Aorta (tissue), 5 donors: ENCODE measurements at regions not wholly inside any gene's neighbourhood (a gene's known extent, or its start where the extent isn't known, plus 50 kb on each side); places are given as distances from the start of the nearest gene placed in this dataset.
"Not testable (repeated sequence)": the region's sequence is repeated elsewhere in the genome, so short reads cannot be mapped to it uniquely, and the experiment has no call there.

ENCODE experiments used
- ATAC-seq: fragments of 200-7000 bp; cut with Tn5 transposase; one replicate; pipeline ENCODE4 v1.9.1; 2022; ENCODE audit warnings: moderate library complexity; ENCODE audit not compliant: low FRiP score
- DNase-seq, 2 donors: peaks; one replicate each; pipeline ENCODE4 v3.0.0-alpha.2; 2020
- H3K27ac ChIP-seq, 2 donors: one replicate each; pipeline ENCODE4 v1.5.1; 2013; ENCODE audit warnings: low read length in 2 of 2, mild to moderate bottlenecking in 2 of 2, moderate library complexity in 2 of 2, control low read depth in 1 of 2, inconsistent platforms in 1 of 2, low read depth in 1 of 2
- H3K27me3 ChIP-seq, 2 donors: one replicate each; pipeline ENCODE4 v1.6.1; 2013; ENCODE audit warnings: control low read depth in 1 of 2, low read length in 1 of 2, mild to moderate bottlenecking in 1 of 2, moderate library complexity in 1 of 2; ENCODE audit not compliant: insufficient read depth in 2 of 2, control insufficient read depth in 1 of 2
- H3K36me3 ChIP-seq, 2 donors: one replicate each; pipeline ENCODE4 v1.6.1; 2013; ENCODE audit warnings: control low read depth in 1 of 2, low read length in 1 of 2, mild to moderate bottlenecking in 1 of 2; ENCODE audit not compliant: insufficient read depth in 2 of 2, control insufficient read depth in 1 of 2
- H3K4me1 ChIP-seq, 2 donors: one replicate each; pipeline ENCODE4 v1.6.1; 2013; ENCODE audit warnings: low read length in 2 of 2, control low read depth in 1 of 2, mild to moderate bottlenecking in 1 of 2, moderate library complexity in 1 of 2; ENCODE audit not compliant: insufficient read depth in 2 of 2, control insufficient read depth in 1 of 2
- H3K4me3 ChIP-seq, 2 donors: one replicate each; pipeline ENCODE4 v1.5.1; 2013; ENCODE audit warnings: low read length in 2 of 2, control low read depth in 1 of 2, mild to moderate bottlenecking in 1 of 2
- H3K9me3 ChIP-seq: one replicate; pipeline ENCODE4 v1.6.1; 2013; ENCODE audit warnings: mild to moderate bottlenecking, low read length; ENCODE audit not compliant: control insufficient read depth
- WGBS, 2 donors: extraction: QIAGEN DNeasy Blood & Tissue Kit; methylation state at CpG; one replicate each; pipeline ENCODE4 v1.1.7; 2013; 5-methylcytosine and 5-hydroxymethylcytosine counted together
- intact Hi-C, 2 donors: fragments of 100-400 bp; cut with DNase I; formaldehyde crosslinking; loops; one replicate each; pipeline versions ENCODE4 v1.14.2 to v1.15.0; 2022
- donor health status: healthy with polysubstance abuse.
- donor health status: Bipolar disorder and iron deficiency.
- donor health status: DM: no; HTN: no; CAD: no.
- donor health status: DM: no; HTN: no; CAD: no.
- donor health status: DM: yes; HTN: yes; CAD: no.

DNA sequence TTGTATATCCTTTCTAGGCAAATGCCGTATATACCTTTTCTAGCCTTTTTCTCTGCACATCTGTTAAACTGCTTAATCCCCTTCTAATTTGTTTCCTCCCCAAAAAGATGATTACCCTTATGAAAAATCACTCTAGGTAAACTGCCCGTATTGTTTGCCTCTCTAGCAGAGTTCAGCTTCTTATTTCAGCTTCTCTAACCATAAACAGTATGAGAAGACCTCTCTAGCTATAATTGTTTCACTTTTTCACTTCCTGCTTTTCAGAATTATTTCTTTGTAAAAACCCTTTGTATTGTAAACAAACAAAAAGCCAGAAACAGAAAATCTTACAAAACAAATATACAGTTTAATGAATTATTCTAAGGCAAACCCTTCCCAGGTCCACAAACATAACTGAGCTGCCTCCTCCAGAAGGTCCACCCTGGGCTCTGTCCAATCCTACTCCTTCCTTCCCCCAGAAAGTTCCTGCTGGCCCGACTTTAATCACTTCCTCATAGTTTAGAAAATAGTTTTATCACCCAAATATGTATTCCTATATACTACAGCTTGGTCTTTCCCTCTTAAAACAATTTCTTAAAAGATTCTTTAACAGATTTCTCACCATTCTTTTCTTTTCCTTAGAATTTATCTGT is 158.1 kb downstream of the FGF1 start:
- Histone ChIP-seq H3K27me3 (no peaks in the 10 kb centered on the region), H3K4me1 (peaks cover 0 to 2% of the 10 kb centered on the region in 2 donors), H3K36me3 (no peaks in the 10 kb centered on the region), H3K9me3 (no peaks in the 10 kb centered on the region), H3K4me3 (no peak overlapping the region), H3K27ac (no peak overlapping the region)
- DNase-seq = no peak
- WGBS, 2 donors = 69 to 70% methylated on average over 3 of the region's 3 CpGs
- ATAC-seq = no peak
- intact Hi-C loops = loop anchor here in 1 of 2 donors (10.0 kb wide), 1 partner anchor 63 kb away; no protein-coding TSS in a partner anchor

- peaks cover 0 to 2% of the 10 kb centered on the region in 2 donors for H3K4me1 ChIP-seq
- no peak for ATAC-seq
- H3K9me3 ChIP-seq = no peaks in the 10 kb centered on the region
- 89 to 96% methylated on average over 1 of the region's 1 CpG for WGBS, 2 donors
- no peaks in the 10 kb centered on the region for H3K27me3 ChIP-seq
- H3K27ac ChIP-seq = no peak overlapping the region
- no peaks in the 10 kb centered on the region for H3K36me3 ChIP-seq
- DNase-seq = no peak
- H3K4me3 ChIP-seq = no peak overlapping the region
- intact Hi-C loops = loop anchor here in 1 of 2 donors (10.0 kb wide), 1 partner anchor 62 kb away; no protein-coding TSS in a partner anchor
These were observed 158.7 kb downstream of the FGF1 start for GRCh38 chr5:142527234-142527633.

DNA sequence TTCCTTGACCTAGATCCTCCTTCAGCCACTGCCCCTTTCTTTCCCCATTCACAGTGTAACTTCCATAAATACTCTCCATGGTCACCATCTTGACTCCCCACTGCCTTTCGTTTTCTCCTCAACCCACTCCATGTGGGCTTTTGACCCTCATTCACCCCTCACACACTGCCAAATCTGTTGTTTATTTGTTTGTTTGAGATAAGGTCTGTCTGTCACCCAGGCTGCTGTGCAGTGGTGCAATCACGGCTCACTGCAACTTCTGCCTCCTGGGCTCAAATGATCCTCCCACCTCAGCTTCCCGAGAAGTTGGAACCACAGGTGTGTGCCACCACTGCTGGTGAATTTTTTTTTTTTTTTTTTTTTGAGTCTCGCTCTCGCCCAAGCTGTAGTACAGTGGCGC is 162.9 kb downstream of the FGF1 start:
- H3K27me3 ChIP-seq = no peaks in the 10 kb centered on the region
- intact Hi-C loops = loop anchor here in 1 of 2 donors (10.0 kb wide), 1 partner anchor 58 kb away; no protein-coding TSS in a partner anchor
- peaks cover 0 to 2% of the 10 kb centered on the region in 2 donors for H3K4me1 ChIP-seq
- no peak overlapping the region for H3K4me3 ChIP-seq
- H3K9me3 ChIP-seq = no peaks in the 10 kb centered on the region
- DNase-seq (no peak), ATAC-seq (no peak)
- H3K27ac ChIP-seq = no peak overlapping the region
- no peaks in the 10 kb centered on the region for H3K36me3 ChIP-seq
- WGBS, 2 donors = 81 to 83% methylated on average over 6 of the region's 6 CpGs

- Histone ChIP-seq H3K4me3 (no peak overlapping the region), H3K9me3 (no peaks in the 10 kb centered on the region), H3K27me3 (no peaks in the 10 kb centered on the region), H3K27ac (no peak overlapping the region), H3K36me3 (no peaks in the 10 kb centered on the region), H3K4me1 (peaks cover 0 to 2% of the 10 kb centered on the region in 2 donors)
- intact Hi-C loops = loop anchor here in 1 of 2 donors (10.0 kb wide), 1 partner anchor 57 kb away; no protein-coding TSS in a partner anchor
- ATAC-seq (no peak), DNase-seq (no peak)
- WGBS, 2 donors = 87 to 90% methylated on average over 7 of the region's 7 CpGs
These were observed 164.2 kb downstream of the FGF1 start for GRCh38 chr5:142521706-142522105.

- 69 to 75% methylated on average over 2 of the region's 2 CpGs for WGBS, 2 donors
- no peak for ATAC-seq
These were observed 165.0 kb downstream of the FGF1 start for GRCh38 chr5:142520885-142521284.

DNA sequence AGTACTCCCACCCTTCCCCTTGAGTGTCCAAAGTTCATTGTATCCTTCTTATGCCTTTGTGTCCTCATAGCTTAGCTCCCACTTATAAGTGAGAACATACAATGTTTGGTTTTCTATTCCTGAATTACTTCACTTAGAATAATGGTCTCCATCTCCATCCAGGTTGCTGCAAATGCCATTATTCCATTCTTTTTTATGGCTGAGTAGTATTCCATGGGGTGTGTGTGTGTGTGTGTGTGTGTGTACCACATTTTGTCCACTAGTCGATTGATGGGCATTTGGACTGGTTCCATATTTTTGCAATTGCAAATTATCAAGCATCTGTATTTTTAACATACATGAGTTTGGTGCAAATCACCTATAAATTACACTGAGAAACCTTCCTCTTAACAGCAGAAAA is 166.0 kb downstream of the FGF1 start:
- 93 to 100% methylated on average over 1 of the region's 1 CpG for WGBS, 2 donors
- H3K4me1 ChIP-seq, H3K27me3 ChIP-seq, ATAC-seq, H3K9me3 ChIP-seq, H3K27ac ChIP-seq, H3K36me3 ChIP-seq, H3K4me3 ChIP-seq, DNase-seq: not testable (repeated sequence)
- intact Hi-C loops = loop anchor here in 1 of 2 donors (10.0 kb wide), 1 partner anchor 55 kb away; no protein-coding TSS in a partner anchor

More at GRCh38 chr5:142520885-142521284, 165.0 kb downstream of the FGF1 start:
- intact Hi-C loops = loop anchor here in 1 of 2 donors (10.0 kb wide), 1 partner anchor 56 kb away; no protein-coding TSS in a partner anchor
- Histone ChIP-seq H3K9me3 (no peaks in the 10 kb centered on the region), H3K27ac (no peak overlapping the region), H3K36me3 (no peaks in the 10 kb centered on the region), H3K4me1 (peaks cover 0 to 2% of the 10 kb centered on the region in 2 donors), H3K4me3 (no peak overlapping the region), H3K27me3 (no peaks in the 10 kb centered on the region)
- no peak for DNase-seq

GRCh38 chr5:142517840-142518239 is 168.1 kb downstream of the FGF1 start:
- intact Hi-C loops = no loop called here
- Histone ChIP-seq H3K4me3 (no peak overlapping the region), H3K27ac (no peak overlapping the region), H3K27me3 (no peaks in the 10 kb centered on the region), H3K9me3 (no peaks in the 10 kb centered on the region), H3K4me1 (no peaks in the 10 kb centered on the region), H3K36me3 (no peaks in the 10 kb centered on the region)
- 64 to 66% methylated on average over 1 of the region's 1 CpG for WGBS, 2 donors
- DNase-seq (no peak), ATAC-seq (no peak)

DNA sequence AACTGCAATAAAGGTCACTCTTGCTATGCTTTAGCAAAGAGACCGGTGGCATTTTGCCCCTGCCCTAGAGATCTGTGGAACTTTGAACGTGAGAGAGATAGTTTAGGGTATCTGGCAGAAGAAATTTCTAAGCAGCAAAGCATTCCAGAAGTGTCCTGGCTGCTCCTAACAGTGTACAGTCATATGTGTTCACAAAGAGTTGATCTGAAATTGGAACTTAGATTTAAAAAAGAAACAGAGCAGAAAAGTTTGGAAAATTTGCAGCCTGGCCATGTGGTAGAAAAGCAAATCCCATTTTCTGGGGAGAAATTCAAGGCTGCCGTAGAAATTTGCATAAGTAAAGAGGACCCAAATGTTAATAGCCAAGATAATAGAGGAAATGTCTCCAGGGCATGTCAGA is 169.2 kb downstream of the FGF1 start:
- Histone ChIP-seq H3K36me3 (no peaks in the 10 kb centered on the region), H3K4me1 (no peaks in the 10 kb centered on the region), H3K27me3 (no peaks in the 10 kb centered on the region), H3K9me3 (no peaks in the 10 kb centered on the region), H3K4me3 (no peak overlapping the region), H3K27ac (no peak overlapping the region)
- DNase-seq (no peak), ATAC-seq (no peak)
- 97 to 98% methylated on average over 3 of the region's 3 CpGs for WGBS, 2 donors
- intact Hi-C loops = no loop called here

- no peak for ATAC-seq
- intact Hi-C loops = no loop called here
- WGBS, 2 donors = 92 to 94% methylated on average over 2 of the region's 2 CpGs
- Histone ChIP-seq H3K4me1 (no peaks in the 10 kb centered on the region), H3K9me3 (no peaks in the 10 kb centered on the region), H3K27me3 (no peaks in the 10 kb centered on the region), H3K36me3 (no peaks in the 10 kb centered on the region), H3K27ac (no peak overlapping the region), H3K4me3 (no peak overlapping the region)
- no peak for DNase-seq
These were observed 170.9 kb downstream of the FGF1 start for GRCh38 chr5:142515036-142515435.
